ENCODE measurements at regions not wholly inside any gene's neighbourhood (a gene's known extent, or its start where the extent isn't known, plus 50 kb on each side); places are given as distances from the start of the nearest gene placed in this dataset.

DNA sequence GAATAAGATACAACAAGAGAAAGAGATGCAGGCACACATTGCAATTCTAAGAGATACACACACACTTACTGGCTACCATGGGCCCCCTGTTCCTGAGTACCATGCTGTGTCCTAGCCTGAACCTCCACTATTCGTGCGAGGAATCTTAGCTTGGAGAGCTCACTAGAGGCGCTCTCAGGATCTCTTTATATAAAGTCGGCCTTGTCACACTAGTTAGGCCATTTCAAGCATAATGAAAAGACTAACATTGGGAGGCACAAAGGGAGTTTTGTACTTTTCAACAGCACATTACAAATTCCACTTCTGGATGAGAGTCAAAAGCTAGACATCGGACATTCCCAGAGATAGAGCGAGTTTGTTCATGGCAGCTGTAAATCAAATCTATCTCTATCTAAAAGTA is 365.2 kb downstream of the DSEL start:
- Histone ChIP-seq H3F3A (ENCODE audit: low read depth) (no peaks in the 10 kb centered on the region), H3K4me3 (no peak overlapping the region), H3K36me3 (no peaks in the 10 kb centered on the region), H3K27ac (no peak overlapping the region), H2AFZ (replicated peaks) (peak overlapping the region; percentile 74), H3K4me1 (peaks cover 7% of the 10 kb centered on the region), H3K79me2 (ENCODE audit: low read depth) (no peaks in the 10 kb centered on the region), H3K9me3 (ENCODE audit: low read depth) (no peaks in the 10 kb centered on the region), H3K9ac (no peak overlapping the region), H3K4me2 (no peak overlapping the region), H4K20me1 (ENCODE audit: low read depth) (no peaks in the 10 kb centered on the region), H3K27me3 (no peaks in the 10 kb centered on the region)
- TF ChIP-seq, protein P1, sequence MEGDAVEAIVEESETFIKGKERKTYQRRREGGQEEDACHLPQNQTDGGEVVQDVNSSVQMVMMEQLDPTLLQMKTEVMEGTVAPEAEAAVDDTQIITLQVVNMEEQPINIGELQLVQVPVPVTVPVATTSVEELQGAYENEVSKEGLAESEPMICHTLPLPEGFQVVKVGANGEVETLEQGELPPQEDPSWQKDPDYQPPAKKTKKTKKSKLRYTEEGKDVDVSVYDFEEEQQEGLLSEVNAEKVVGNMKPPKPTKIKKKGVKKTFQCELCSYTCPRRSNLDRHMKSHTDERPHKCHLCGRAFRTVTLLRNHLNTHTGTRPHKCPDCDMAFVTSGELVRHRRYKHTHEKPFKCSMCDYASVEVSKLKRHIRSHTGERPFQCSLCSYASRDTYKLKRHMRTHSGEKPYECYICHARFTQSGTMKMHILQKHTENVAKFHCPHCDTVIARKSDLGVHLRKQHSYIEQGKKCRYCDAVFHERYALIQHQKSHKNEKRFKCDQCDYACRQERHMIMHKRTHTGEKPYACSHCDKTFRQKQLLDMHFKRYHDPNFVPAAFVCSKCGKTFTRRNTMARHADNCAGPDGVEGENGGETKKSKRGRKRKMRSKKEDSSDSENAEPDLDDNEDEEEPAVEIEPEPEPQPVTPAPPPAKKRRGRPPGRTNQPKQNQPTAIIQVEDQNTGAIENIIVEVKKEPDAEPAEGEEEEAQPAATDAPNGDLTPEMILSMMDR (IDR thresholded peaks at IDR 0.05) = no peak
- no peak for TF ChIP-seq EZH2 (IDR thresholded peaks at IDR 0.05)
- no peak for TF ChIP-seq EZH2phosphoT487 (IDR thresholded peaks at IDR 0.05)
- H3K27ac Mint-ChIP-seq = peak overlapping the region; percentile 34
- H3K27me3 Mint-ChIP-seq (ENCODE audit: insufficient read depth, low read depth) = no peaks in the 10 kb centered on the region
- no peaks in the 10 kb centered on the region for H3K9me3 Mint-ChIP-seq
- H3K36me3 Mint-ChIP-seq = no peaks in the 10 kb centered on the region
- H3K4me3 Mint-ChIP-seq = no peak overlapping the region
- DNase-seq (ENCODE audit: low spot score) = peak; percentile 22
- peaks cover 6% of the 10 kb centered on the region for H3K4me1 Mint-ChIP-seq

DNA sequence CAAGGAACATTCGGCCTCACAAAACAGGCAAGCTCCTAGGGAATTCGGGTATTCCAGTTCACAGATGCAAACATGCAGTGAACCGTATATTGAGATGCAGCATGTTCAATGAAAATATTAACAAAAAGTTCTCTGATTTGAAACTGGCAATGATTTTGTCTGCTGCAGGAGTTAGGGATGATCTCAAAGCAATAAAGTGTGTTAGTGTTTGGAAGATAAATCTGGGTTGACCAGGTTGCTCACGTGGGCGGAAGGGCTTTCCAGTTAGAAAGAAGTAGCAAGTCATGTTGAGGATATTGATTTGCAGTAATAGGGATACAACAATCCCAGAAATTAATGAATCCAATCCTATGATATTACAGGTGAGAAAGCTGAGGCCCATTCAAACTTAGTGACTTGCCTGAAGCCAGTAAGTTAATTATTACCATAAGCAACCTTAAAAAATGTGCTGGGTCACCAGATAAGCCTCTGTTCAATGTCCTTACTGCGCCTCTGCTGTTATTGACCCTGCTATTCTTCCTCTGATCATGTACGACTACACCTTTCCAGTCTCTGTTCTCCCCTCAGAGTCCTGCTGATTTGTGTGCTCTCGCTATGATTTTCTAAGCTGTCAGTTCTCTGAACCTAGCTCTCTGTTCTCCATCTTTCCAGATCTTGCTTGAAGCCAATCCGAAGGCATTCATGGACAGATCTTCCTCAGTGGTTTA is 370.8 kb downstream of the DSEL start:
- Histone ChIP-seq H3F3A (ENCODE audit: low read depth) (no peaks in the 10 kb centered on the region), H3K4me3 (no peak overlapping the region), H3K27me3 (no peaks in the 10 kb centered on the region), H2AFZ (replicated peaks) (peak overlapping the region; percentile 65), H3K36me3 (no peaks in the 10 kb centered on the region), H3K9ac (no peak overlapping the region), H3K9me3 (ENCODE audit: low read depth) (no peaks in the 10 kb centered on the region), H3K79me2 (ENCODE audit: low read depth) (no peaks in the 10 kb centered on the region), H3K4me1 (no peaks in the 10 kb centered on the region), H3K27ac (no peak overlapping the region), H3K4me2 (no peak overlapping the region), H4K20me1 (ENCODE audit: low read depth) (no peaks in the 10 kb centered on the region)
- H3K27me3 Mint-ChIP-seq (ENCODE audit: insufficient read depth, low read depth) = no peaks in the 10 kb centered on the region
- no peaks in the 10 kb centered on the region for H3K9me3 Mint-ChIP-seq
- TF ChIP-seq EZH2phosphoT487 (IDR thresholded peaks at IDR 0.05) = no peak
- TF ChIP-seq, protein P1 (IDR thresholded peaks at IDR 0.05) = no peak
- no peak for TF ChIP-seq EZH2 (IDR thresholded peaks at IDR 0.05)
- DNase-seq (ENCODE audit: low spot score) = no peak
- no peaks in the 10 kb centered on the region for H3K4me1 Mint-ChIP-seq
- H3K4me3 Mint-ChIP-seq = no peak overlapping the region
- no peaks in the 10 kb centered on the region for H3K36me3 Mint-ChIP-seq
- no peak overlapping the region for H3K27ac Mint-ChIP-seq

DNA sequence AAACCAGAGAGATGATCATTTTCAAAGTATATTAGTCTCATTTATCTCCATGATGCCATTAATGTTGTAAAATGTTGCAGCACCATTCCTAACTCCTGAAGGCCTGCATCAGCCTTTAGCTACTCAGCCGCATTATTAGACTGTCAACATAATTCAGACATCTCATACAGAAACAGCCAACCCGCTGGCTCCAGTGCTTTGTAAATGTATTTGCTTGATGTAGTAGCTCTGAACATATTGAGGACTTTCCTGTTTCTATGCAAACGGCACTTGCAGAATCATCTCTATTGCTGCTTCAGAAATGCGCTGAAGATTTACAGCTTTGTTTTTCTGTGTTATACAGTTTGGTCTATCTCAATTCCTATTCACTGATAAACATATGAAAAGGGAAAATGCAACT is 372.2 kb downstream of the DSEL start:
- H3K4me1 ChIP-seq = no peaks in the 10 kb centered on the region
- no peak overlapping the region for H3K27ac ChIP-seq
- no peaks in the 10 kb centered on the region for H3K9me3 ChIP-seq (ENCODE audit: low read depth)
- H3K4me1 Mint-ChIP-seq = no peaks in the 10 kb centered on the region
- no peaks in the 10 kb centered on the region for H3K36me3 Mint-ChIP-seq
- no peak for TF ChIP-seq EZH2phosphoT487 (IDR thresholded peaks at IDR 0.05)
- TF ChIP-seq, protein P1 (IDR thresholded peaks at IDR 0.05) = no peak
- TF ChIP-seq EZH2 (IDR thresholded peaks at IDR 0.05) = no peak
- no peak overlapping the region for H3K4me3 Mint-ChIP-seq
- H3K27me3 ChIP-seq = no peaks in the 10 kb centered on the region
- no peak overlapping the region for H3K9ac ChIP-seq
- no peak overlapping the region for H3K4me3 ChIP-seq
- no peak overlapping the region for H3K4me2 ChIP-seq
- H3K9me3 Mint-ChIP-seq = no peaks in the 10 kb centered on the region
- no peak for DNase-seq (ENCODE audit: low spot score)
- H3F3A ChIP-seq (ENCODE audit: low read depth) = no peaks in the 10 kb centered on the region
- H4K20me1 ChIP-seq (ENCODE audit: low read depth) = no peaks in the 10 kb centered on the region
- H2AFZ ChIP-seq (replicated peaks) = no peak overlapping the region
- H3K36me3 ChIP-seq = no peaks in the 10 kb centered on the region
- H3K27me3 Mint-ChIP-seq (ENCODE audit: insufficient read depth, low read depth) = no peaks in the 10 kb centered on the region
- no peaks in the 10 kb centered on the region for H3K79me2 ChIP-seq (ENCODE audit: low read depth)
- no peak overlapping the region for H3K27ac Mint-ChIP-seq
